Spleen (tissue), 7 donors: ENCODE measurements at regions not wholly inside any gene's neighbourhood (a gene's known extent, or its start where the extent isn't known, plus 50 kb on each side); places are given as distances from the start of the nearest gene placed in this dataset.

Experiments used
- POLR2AphosphoS5 ChIP-seq, 3 donors: sonication (generic); formaldehyde crosslinking; IDR thresholded peaks; one replicate each; pipeline ENCODE4 v1.5.1; 2017; ENCODE audit warnings: antibody characterized with exemption in 3 of 3
- TF ChIP-seq, protein P1 (sequence below), 11 experiments: fragments of 200-600 bp in 7 of 11; fragments of 450-650 bp in 4 of 11; sonication (generic) in 4 of 11; IDR thresholded peaks in 8 of 11; conservative IDR thresholded peaks in 3 of 11; 1 replicate in 7 of 11; 2 replicates in 4 of 11; pipeline versions ENCODE4 v1.4.0 to v1.8.0; 2016 to 2021; ENCODE audit warnings: antibody characterized with exemption in 11 of 11, inconsistent platforms in 4 of 11, mild to moderate bottlenecking in 1 of 11
- donor health status: DM: no; HTN: no; CAD: no; lungs with moderate emphysema.
- donor health status: DM: no; HTN: no; CAD: no.
- donor health status: DM: no; HTN: no; CAD: no.

DNA sequence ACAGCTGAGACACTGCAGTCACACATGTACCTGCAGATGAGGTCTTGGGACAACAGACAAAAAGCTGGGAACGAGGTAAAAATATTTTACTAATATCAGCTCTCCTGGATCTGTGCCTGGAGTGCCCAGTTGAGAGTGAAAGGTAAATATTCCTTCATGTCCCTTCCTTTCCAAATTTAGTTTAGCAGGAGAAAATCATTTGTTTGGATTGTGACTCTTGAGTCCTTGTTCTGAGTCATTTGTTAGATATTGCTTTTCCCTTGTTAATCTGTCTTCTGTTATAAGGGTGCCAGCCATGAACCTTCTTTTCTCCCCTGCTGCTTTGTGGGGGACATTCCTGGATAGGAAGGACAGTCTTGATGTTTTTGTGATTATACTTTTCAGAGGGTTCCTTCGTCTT, 329.2 kb downstream of the DSC3 start:
- no peak for TF ChIP-seq POLR2AphosphoS5 (IDR thresholded peaks at IDR 0.05)
- TF ChIP-seq, protein P1, sequence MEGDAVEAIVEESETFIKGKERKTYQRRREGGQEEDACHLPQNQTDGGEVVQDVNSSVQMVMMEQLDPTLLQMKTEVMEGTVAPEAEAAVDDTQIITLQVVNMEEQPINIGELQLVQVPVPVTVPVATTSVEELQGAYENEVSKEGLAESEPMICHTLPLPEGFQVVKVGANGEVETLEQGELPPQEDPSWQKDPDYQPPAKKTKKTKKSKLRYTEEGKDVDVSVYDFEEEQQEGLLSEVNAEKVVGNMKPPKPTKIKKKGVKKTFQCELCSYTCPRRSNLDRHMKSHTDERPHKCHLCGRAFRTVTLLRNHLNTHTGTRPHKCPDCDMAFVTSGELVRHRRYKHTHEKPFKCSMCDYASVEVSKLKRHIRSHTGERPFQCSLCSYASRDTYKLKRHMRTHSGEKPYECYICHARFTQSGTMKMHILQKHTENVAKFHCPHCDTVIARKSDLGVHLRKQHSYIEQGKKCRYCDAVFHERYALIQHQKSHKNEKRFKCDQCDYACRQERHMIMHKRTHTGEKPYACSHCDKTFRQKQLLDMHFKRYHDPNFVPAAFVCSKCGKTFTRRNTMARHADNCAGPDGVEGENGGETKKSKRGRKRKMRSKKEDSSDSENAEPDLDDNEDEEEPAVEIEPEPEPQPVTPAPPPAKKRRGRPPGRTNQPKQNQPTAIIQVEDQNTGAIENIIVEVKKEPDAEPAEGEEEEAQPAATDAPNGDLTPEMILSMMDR (IDR thresholded peaks at IDR 0.05 in 8 of 11, conservative IDR thresholded peaks at IDR 0.05 in 3 of 11) = no peak
